Amniotic stem cell (primary cell): ENCODE measurements at regions not wholly inside any gene's neighbourhood (a gene's known extent, or its start where the extent isn't known, plus 50 kb on each side); places are given as distances from the start of the nearest gene placed in this dataset.
"Not testable (repeated sequence)": the region's sequence is repeated elsewhere in the genome, so short reads cannot be mapped to it uniquely, and the experiment has no call there.

Source experiments
- DNase-seq: peaks from one replicate; lab custom pipeline; 2025; lab: John Stamatoyannopoulos, UW

GRCh38 chr1:95903060-95903459 is 669.0 kb downstream of the RWDD3 start:
- no peak for DNase-seq

DNA sequence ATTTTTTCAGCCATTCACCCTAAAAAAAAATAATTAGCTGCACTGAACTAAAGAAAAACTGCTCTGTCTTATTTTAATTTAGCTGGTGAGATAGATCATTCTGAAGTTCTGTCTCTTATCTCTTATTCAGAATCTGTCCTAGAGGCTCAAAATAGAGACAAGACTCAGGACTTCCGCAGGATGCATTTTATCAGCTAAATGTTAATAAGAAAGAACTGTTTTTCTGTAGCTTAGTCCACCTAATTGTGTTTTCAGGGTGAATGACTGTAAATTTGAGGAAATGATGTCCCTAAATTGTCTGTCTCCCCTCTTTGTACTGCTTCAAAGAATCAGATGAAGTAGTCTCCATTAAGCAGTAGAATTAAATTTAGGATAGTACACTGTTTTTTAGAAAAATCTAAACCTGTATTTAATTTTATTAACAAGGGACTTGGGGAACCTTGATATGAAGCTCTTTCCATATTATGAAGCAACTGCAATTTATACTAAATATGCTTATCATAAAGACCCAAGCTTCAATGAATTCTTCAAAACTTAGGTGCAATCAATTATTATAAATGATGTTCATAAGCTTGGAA is 671.9 kb downstream of the RWDD3 start:
- DNase-seq, result no peak

DNA sequence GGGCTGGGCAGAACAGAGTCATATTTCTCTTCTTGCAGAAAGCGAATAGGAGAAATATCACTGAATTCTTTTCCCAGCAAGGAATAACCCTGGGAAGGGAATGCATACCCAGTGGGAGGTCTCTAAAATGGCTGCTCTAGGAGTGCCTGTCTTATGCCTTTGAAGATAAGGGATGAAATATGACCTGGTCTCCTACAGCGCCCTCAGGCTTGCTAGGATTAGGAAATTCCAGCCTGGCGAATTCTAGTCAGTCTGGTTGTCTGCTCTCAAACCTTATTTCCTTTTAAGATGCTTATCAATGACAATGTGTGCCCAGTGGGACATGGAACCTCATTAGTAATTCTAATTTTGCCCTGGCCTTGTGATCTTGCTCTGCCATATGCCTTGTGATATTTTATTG is 677.7 kb downstream of the RWDD3 start:
- not testable (repeated sequence) for DNase-seq

DNA sequence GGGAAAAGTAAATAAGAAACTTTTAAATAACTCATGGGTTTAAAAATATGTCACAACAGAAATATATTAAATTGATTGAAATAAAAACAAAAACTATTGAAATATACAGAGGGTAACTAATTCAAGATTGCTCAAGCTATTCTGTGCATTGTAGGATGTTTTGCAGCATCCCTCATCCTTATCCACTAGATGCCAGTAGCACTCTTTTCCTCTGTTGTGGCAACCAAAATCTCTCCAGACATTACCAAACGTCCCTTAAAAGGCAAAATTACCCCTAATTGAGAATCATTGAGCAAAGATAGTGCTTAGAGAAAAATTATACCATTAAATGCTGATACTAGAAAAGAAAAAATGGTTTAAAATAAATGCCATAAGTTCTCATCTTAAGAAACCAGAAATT is 682.6 kb downstream of the RWDD3 start:
- no peak for DNase-seq

DNA sequence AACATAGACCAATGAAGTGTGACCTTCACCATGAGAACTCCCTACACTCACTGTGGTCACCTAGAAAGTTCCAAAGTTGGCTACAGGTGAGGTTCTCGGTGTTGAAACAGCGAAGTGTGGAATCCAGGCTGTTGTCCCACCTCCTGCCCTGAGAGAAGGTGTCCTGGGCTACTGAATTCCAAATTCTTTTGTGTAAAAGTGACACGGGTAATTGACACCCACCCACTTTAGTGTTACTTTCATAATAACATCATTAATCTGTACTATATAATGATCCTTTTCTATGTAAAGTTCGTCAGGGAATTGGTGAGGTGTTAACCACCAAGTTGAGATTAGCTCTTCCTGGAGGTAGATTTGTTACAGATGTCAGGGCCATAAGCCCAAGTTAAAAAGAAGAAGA is 690.7 kb downstream of the RWDD3 start:
- no peak for DNase-seq

DNA sequence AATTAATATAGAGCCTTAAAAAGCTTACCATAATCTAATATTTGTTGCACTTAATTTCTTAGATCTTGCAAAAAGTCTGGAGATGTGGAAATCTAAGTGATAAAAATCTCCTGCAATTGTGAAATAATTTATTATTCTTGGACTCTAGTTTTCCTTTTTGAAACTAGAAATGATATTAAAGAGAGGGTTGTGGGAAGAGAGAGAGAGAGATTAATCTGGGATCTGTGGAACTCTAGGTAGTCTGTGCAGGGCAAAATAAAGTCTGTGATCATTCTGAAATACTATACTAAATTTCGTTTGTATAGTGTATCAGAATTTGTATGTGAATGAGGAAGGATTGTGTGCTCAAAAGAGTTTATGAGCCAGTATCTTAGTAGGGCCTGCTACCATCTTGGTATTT is 692.3 kb downstream of the RWDD3 start:
- DNase-seq, result no peak

- no peak for DNase-seq
These were observed 693.1 kb downstream of the RWDD3 start for GRCh38 chr1:95927061-95927460.

GRCh38 chr1:95935719-95936118 is 701.7 kb downstream of the RWDD3 start:
- no peak for DNase-seq

DNA sequence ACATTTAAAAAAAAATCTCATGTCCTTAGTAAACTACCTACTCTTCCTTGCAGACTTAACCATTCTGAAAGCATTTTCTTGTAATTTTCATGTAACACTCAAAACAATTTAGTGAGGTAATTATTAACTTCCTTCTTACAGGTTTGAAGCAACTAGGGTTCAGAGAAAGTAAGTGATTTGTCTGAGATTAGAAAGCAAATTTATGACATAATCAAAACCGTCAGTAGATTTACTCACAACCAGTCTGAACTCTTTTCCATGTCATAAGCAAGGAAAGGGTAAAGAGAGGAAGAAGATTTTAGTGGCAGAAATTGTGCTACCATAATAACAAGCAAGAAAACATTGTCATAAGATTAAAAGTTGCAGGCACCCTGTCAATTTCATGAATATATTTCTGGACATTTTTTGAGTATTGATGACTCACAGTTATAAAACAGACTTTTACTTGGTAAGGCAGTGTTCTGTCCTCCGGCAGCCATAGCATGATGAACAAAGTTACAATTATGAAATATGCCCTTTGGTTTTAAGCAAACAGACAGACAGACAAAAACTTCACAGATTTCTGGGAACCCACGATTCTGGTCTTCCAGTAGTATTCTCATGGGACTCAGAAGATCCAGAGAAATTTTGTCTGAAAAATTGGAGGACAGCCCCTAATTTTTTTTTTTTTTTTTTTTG is 707.2 kb downstream of the RWDD3 start:
- DNase-seq, result no peak

DNA sequence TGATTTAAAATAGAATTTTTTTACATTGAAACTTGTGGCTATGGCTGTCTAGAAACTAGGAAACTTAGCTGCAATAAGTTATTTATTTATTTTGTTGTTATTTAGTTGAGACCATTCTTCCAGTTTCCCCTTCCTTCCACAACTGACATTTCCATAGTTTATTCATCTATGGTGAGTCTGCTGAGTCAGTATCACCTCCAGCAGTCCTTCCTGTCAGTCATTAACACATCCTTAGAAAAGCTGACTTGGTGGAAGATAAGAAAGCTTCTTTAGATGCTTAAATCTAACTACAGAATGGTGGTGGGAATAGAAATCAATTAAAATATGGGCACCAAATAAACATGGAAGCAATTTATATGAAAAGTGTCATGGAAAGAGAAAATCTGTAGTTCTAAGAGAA is 714.0 kb downstream of the RWDD3 start:
- DNase-seq, result no peak

DNA sequence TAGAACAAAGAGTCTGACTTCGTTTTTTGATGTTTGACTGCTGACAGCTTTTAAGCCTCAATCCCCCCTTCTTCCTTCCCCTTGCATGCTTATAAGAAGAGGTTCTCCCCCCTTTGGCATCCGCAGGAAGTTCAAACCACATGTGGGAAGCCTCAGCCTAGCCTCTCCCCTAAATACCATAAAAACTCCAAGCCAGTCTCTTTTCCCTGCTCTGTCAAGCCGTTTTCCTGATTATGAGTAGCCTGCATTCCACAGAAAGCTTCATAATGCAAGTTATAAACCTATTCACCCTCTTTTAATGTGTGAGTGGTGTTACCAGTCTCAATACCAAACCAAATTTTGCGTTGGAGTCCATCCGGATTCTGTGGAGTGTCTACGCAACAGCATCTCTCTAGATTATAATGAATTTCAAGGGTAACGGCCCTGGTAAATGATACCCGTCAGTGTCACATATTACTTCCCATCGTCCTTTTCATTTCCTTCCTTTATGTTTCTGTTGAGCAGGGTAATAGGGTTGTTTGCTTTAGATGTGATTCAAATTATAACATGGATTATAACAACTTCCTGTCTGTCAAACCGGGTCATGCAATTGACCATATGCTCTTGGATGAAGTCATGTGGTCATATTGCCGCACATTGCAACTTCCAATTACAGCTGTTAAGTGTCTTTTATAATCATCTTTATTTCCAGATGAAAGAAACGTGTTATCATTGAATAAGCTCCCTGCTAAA is 717.5 kb downstream of the RWDD3 start:
- no peak for DNase-seq

- DNase-seq, result no peak
These were observed 719.0 kb downstream of the RWDD3 start for GRCh38 chr1:95953015-95953414.

GRCh38 chr1:95954585-95954984 is 720.6 kb downstream of the RWDD3 start:
- DNase-seq, result no peak

DNA sequence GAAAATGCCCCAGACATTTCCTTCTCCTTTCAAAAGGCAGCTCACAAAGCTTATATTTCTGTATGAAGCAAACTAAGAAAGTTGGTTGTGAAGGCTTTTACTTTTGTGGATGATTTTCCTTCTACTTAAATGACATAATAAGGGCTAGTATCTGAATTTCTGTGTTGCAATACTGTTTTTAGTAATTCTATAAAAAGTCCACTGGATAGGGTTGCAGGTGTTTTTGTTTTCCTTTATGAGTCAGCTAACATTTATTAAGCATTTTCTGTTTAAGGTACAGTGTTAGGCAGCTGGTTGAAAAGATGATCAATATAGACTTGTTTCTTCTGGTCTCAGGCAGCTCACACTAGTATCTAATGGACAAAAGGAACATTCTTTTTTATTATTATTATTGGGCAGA is 722.2 kb downstream of the RWDD3 start:
- DNase-seq, result no peak

DNA sequence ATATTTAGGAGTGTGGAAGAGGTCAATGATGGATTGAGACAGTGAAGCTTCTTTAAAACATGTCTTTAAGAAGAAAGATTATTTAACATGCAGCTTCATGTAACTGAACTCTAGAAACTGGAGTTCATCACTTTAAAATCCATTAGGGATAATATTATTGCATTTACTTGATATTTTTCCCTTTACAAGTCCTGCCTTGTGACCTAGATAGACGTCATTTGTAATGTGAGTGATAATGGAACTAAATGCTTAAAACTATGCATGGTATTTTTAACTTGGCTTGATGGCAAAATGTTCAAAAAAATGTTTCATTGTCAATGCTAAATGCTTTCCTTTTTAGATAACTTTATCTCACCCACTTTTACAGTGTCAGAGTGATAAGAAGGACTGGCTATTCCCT is 723.7 kb downstream of the RWDD3 start:
- DNase-seq, result no peak

GRCh38 chr1:95966866-95967265 is 732.9 kb downstream of the RWDD3 start:
- no peak for DNase-seq

GRCh38 chr1:95974586-95974985 is 740.6 kb downstream of the RWDD3 start:
- DNase-seq, result no peak

- no peak for DNase-seq
These were observed 738.9 kb upstream of the PTBP2 start for GRCh38 chr1:95982711-95983110.

GRCh38 chr1:95983831-95984230 is 737.8 kb upstream of the PTBP2 start:
- no peak for DNase-seq

DNA sequence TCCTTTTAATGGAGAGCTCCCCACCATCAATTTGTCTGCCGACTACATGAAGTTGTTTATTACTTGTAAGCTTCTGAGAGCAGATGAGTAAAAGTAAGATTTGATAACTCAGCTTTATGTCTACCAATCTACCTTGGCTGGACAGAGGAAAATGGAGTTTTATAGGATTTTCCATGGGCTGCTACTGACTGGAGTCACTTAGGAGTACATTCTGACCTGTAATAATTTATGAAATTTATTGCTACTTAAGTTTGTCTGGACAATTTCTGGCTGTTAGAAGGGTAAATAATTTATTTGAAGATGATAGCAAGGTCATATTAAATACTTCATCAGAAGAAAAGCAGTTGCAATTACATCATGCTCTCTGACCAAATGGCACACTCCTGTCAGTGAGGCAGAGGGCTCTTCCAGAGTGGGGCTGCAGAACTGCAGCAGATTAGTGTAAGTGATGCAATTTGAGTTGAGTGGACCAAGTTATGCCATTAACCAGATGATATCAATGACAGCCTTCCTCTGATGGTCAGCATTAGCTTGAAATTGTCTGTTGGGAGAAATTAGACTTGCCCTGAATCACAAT is 736.7 kb upstream of the PTBP2 start:
- no peak for DNase-seq

DNA sequence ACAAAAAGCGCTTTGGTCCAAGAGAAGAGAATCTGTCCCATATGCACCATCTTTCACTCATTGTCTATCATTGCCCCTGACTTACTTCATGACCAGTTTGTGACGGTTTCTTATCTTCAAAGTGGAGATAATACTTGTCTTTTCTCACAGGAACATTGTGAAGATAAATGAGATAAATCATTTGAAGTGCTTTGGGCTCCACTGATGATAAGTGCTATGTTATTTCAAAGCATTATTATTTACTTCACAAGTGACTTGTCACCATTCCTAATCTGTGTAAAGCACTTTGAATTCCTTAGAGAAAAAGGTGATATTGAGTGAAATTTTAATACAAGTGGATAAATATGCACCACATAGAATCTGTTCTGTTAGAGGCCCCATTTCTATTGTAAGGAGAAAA is 731.6 kb upstream of the PTBP2 start:
- DNase-seq, result no peak

DNA sequence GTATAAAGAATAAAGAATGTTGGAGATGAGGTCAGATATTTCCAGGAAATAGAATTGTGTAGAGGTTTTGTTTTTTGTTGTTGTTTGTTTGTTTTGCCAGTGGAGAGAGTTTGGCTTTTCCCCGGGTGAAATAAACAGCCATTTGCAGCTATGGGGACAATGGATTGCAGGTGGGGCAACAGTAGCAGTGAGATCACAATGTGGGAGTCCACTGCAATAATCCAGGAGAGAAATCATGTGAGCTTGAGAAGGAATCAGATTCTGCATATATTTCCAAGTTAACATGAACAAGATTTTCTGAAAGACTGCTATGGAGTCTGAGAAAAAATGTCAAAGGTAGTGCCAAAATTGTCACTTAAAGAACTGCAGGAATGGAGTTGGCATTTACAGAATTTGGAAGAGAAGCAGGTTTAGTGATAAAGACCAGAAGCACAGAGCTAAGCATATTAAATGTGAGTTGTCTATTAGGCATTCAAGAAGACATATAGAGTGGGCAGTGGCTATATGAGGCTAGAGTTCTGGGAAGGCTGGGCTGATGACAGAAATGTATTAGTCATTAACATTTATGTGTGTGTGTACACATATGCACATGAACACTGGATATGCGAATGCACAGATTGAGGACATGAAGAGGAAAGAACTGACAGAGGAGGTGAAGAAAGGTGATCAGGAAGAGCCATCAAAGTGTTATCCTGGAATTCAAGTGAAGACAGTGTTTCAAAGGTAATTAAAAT is 729.6 kb upstream of the PTBP2 start:
- no peak for DNase-seq

DNA sequence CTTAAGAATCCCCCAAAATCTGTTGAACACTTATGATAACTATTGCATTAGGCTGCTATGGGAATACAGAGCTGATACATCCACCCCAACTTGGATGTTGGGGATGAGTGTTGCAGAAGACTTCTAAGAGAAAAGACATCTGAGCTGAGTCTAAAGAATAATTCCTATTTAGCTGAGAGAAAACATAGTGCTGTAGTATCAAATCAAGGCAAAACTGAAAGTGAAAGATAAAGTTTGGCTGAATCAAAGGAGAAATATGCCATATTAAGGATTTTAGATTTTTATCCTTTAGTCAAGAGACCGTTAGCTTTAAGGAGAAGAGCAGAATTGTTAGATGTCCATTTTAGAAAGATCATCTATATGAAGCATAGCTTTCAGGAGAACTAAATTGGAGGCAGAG is 726.9 kb upstream of the PTBP2 start:
- no peak for DNase-seq
